WTC11 (cell line): ENCODE measurements at regions not wholly inside any gene's neighbourhood (a gene's known extent, or its start where the extent isn't known, plus 50 kb on each side); places are given as distances from the start of the nearest gene placed in this dataset.

Source experiments
- ATAC-seq: fragments of 200-7000 bp; cut with Tn5 transposase; 2 replicates; pipeline ENCODE4 v1.10.0; 2021; ENCODE audit warnings: mild to moderate bottlenecking, moderate library complexity
- CTCF ChIA-PET: fragments of 300-600 bp; sonication (Branson Sonifier 250); formaldehyde crosslinking; loops from one replicate; lab custom pipeline; 2021; ENCODE audit warnings: antibody characterized with exemption; lab: Charles Lee
- POLR2A ChIA-PET: fragments of 350-600 bp; sonication (Branson Sonifier 250); formaldehyde crosslinking; loops from one replicate; lab custom pipeline; 2021; ENCODE audit warnings: antibody characterized with exemption; lab: Charles Lee
- DNase-seq: peaks from one replicate; pipeline ENCODE4 v3.0.0; 2021; ENCODE audit warnings: low spot score
- H3K27ac Mint-ChIP-seq: 2 replicates; pipeline ENCODE4 v1.8.0; 2021; ENCODE audit warnings: mixed read lengths
- H3K27me3 Mint-ChIP-seq: 2 replicates; pipeline ENCODE4 v1.8.0; 2021; ENCODE audit warnings: low read depth, mild to moderate bottlenecking, moderate library complexity, mixed read lengths
- H3K36me3 Mint-ChIP-seq: 2 replicates; pipeline ENCODE4 v1.8.0; 2021; ENCODE audit warnings: mixed read lengths
- H3K4me1 Mint-ChIP-seq: 2 replicates; pipeline ENCODE4 v1.8.0; 2022; ENCODE audit warnings: mixed read lengths
- H3K4me3 Mint-ChIP-seq: 2 replicates; pipeline ENCODE4 v1.8.0; 2021; ENCODE audit warnings: mild to moderate bottlenecking, moderate library complexity, mixed read lengths
- H3K9me3 Mint-ChIP-seq: 2 replicates; pipeline ENCODE4 v1.8.0; 2021; ENCODE audit warnings: mixed read lengths
- EMX1 ChIP-seq: fragments of 250-450 bp; sonication (Bioruptor Pico); IDR thresholded peaks from 2 replicates; pipeline ENCODE4 v1.8.0; 2021; ENCODE audit warnings: mild to moderate bottlenecking
- ESRRA ChIP-seq: sonication (generic); formaldehyde crosslinking; IDR thresholded peaks from 2 replicates; pipeline ENCODE4 v1.8.1; 2022; ENCODE audit warnings: mild to moderate bottlenecking, missing genetic modification reagents, borderline replicate concordance
- GRHL2 ChIP-seq: fragments of 250-450 bp; sonication (Bioruptor Pico); IDR thresholded peaks from 2 replicates; pipeline ENCODE4 v1.8.0; 2022; ENCODE audit warnings: mild to moderate bottlenecking, moderate library complexity; ENCODE audit not compliant: insufficient replicate concordance, severe bottlenecking
- KAT7 ChIP-seq: sonication (generic); formaldehyde crosslinking; IDR thresholded peaks from 2 replicates; pipeline ENCODE4 v1.8.1; 2023; ENCODE audit warnings: missing genetic modification reagents, mild to moderate bottlenecking, borderline replicate concordance
- NFYB ChIP-seq: sonication (generic); formaldehyde crosslinking; conservative IDR thresholded peaks from 2 replicates; pipeline ENCODE4 v1.8.0; 2022; ENCODE audit warnings: low read depth, missing genetic modification reagents
- NR2C2 ChIP-seq: sonication (generic); formaldehyde crosslinking; IDR thresholded peaks from 2 replicates; pipeline ENCODE4 v1.8.0; 2022; ENCODE audit warnings: mild to moderate bottlenecking, missing genetic modification reagents
- PRRX2 ChIP-seq: fragments of 250-450 bp; sonication (Bioruptor Pico); IDR thresholded peaks from 2 replicates; pipeline ENCODE4 v1.8.0; 2021; ENCODE audit warnings: mild to moderate bottlenecking
- SMAD4 ChIP-seq: sonication (generic); formaldehyde crosslinking; IDR thresholded peaks from 2 replicates; pipeline ENCODE4 v1.8.0; 2022; ENCODE audit warnings: mild to moderate bottlenecking, missing genetic modification reagents
- SP1 ChIP-seq: sonication (generic); formaldehyde crosslinking; conservative IDR thresholded peaks from 2 replicates; pipeline ENCODE4 v1.8.1; 2022; ENCODE audit warnings: missing genetic modification reagents
- TCF7 ChIP-seq: sonication (generic); formaldehyde crosslinking; IDR thresholded peaks from 2 replicates; pipeline ENCODE4 v1.8.0; 2022; ENCODE audit warnings: mild to moderate bottlenecking, low read depth, missing genetic modification reagents, moderate library complexity
- TP53 ChIP-seq: sonication (generic); formaldehyde crosslinking; IDR thresholded peaks from 2 replicates; pipeline ENCODE4 v1.8.1; 2023; ENCODE audit warnings: mild to moderate bottlenecking, missing genetic modification reagents
- ZNF219 ChIP-seq: sonication (generic); formaldehyde crosslinking; IDR thresholded peaks from 2 replicates; pipeline ENCODE4 v1.8.0; 2023; ENCODE audit warnings: missing genetic modification reagents, mild to moderate bottlenecking, borderline replicate concordance
- TF ChIP-seq, protein P1 (sequence below): sonication (generic); formaldehyde crosslinking; IDR thresholded peaks from 2 replicates; pipeline ENCODE4 v1.8.1; 2023; ENCODE audit warnings: mild to moderate bottlenecking, missing genetic modification reagents, borderline replicate concordance
- TF ChIP-seq, protein P2 (sequence below): sonication (generic); formaldehyde crosslinking; conservative IDR thresholded peaks from 2 replicates; pipeline ENCODE4 v1.8.1; 2022; ENCODE audit warnings: mild to moderate bottlenecking, missing genetic modification reagents
- TF ChIP-seq, protein P3 (sequence below): sonication (generic); formaldehyde crosslinking; IDR thresholded peaks from 2 replicates; pipeline ENCODE4 v1.8.0; 2022; ENCODE audit warnings: mild to moderate bottlenecking, missing genetic modification reagents
- TF ChIP-seq, protein P4 (sequence below): fragments of 250-450 bp; sonication (Bioruptor Pico); IDR thresholded peaks from 2 replicates; pipeline ENCODE4 v1.9.0; 2021; ENCODE audit warnings: moderate library complexity, mild to moderate bottlenecking, inconsistent platforms, borderline replicate concordance
- TF ChIP-seq, protein P5 (sequence below): fragments of 250-450 bp; sonication (Bioruptor Pico); IDR thresholded peaks from 2 replicates; pipeline ENCODE4 v1.8.0; 2021; ENCODE audit warnings: mild to moderate bottlenecking
- TF ChIP-seq, protein P6 (sequence below): sonication (generic); formaldehyde crosslinking; IDR thresholded peaks from 2 replicates; pipeline ENCODE4 v1.8.1; 2023; ENCODE audit warnings: mild to moderate bottlenecking, missing genetic modification reagents
- TF ChIP-seq, protein P7 (sequence below): sonication (generic); formaldehyde crosslinking; IDR thresholded peaks from 2 replicates; pipeline ENCODE4 v1.8.1; 2022; ENCODE audit warnings: mild to moderate bottlenecking, missing genetic modification reagents, moderate library complexity, borderline replicate concordance
- TF ChIP-seq, protein P8 (sequence below): sonication (generic); formaldehyde crosslinking; IDR thresholded peaks from 2 replicates; pipeline ENCODE4 v1.8.0; 2023; ENCODE audit warnings: missing genetic modification reagents, mild to moderate bottlenecking, borderline replicate concordance

DNA sequence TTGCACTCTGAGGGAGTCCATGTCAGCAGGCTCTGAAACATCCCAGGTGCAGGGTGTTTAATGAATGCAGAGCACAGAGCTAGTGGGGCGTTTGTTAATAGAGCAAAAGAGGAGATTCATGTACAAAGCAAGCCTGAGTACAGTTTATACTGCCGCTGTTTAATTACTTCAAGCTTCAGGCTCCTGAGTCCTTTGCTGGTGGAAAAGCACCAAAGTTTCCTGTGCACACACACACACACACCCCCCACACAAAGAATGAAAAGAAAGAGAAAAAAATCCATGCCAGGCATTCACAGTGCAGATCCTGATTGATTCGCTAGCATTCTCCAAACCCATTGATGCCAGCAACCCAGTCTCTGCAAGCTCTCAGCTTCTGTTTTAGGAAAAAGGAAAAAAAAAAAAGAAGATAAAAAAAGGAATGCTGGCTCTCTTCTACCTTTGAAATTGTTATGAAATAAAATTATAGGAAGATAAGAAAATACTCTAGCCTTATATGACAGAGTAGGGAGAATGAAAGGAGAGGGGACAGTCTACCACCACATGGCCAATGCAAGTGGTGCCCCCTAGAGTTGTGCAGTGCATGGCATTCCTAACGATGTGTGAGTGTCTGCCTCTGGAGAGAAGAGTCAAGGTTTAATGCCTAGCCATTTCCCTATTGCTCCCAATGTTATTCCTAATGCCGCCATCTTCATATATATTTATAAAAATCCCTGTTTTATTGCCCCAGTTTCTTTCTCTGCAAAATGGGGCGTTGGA is 216.5 kb downstream of the TMEM114 start:
- no peak overlapping the region for H3K4me3 Mint-ChIP-seq
- CTCF ChIA-PET, result interaction anchor here (0.6 kb wide), 1 partner anchor 21 kb away, joined by 3 read pairs; no protein-coding TSS in a partner anchor
- no peaks in the 10 kb centered on the region for H3K4me1 Mint-ChIP-seq
- H3K27me3 Mint-ChIP-seq, result peaks cover 11% of the 10 kb centered on the region
- no peak for TF ChIP-seq PRRX2 (CRISPR knock-in tag)
- TF ChIP-seq NFYB (CRISPR knock-in tag), result no peak
- TF ChIP-seq TP53 (CRISPR knock-in tag), result no peak
- TF ChIP-seq, protein P1, sequence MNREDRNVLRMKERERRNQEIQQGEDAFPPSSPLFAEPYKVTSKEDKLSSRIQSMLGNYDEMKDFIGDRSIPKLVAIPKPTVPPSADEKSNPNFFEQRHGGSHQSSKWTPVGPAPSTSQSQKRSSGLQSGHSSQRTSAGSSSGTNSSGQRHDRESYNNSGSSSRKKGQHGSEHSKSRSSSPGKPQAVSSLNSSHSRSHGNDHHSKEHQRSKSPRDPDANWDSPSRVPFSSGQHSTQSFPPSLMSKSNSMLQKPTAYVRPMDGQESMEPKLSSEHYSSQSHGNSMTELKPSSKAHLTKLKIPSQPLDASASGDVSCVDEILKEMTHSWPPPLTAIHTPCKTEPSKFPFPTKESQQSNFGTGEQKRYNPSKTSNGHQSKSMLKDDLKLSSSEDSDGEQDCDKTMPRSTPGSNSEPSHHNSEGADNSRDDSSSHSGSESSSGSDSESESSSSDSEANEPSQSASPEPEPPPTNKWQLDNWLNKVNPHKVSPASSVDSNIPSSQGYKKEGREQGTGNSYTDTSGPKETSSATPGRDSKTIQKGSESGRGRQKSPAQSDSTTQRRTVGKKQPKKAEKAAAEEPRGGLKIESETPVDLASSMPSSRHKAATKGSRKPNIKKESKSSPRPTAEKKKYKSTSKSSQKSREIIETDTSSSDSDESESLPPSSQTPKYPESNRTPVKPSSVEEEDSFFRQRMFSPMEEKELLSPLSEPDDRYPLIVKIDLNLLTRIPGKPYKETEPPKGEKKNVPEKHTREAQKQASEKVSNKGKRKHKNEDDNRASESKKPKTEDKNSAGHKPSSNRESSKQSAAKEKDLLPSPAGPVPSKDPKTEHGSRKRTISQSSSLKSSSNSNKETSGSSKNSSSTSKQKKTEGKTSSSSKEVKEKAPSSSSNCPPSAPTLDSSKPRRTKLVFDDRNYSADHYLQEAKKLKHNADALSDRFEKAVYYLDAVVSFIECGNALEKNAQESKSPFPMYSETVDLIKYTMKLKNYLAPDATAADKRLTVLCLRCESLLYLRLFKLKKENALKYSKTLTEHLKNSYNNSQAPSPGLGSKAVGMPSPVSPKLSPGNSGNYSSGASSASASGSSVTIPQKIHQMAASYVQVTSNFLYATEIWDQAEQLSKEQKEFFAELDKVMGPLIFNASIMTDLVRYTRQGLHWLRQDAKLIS, result no peak
- TF ChIP-seq, protein P2, sequence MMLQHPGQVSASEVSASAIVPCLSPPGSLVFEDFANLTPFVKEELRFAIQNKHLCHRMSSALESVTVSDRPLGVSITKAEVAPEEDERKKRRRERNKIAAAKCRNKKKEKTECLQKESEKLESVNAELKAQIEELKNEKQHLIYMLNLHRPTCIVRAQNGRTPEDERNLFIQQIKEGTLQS (CRISPR knock-in tag), result no peak
- TF ChIP-seq, protein P3, sequence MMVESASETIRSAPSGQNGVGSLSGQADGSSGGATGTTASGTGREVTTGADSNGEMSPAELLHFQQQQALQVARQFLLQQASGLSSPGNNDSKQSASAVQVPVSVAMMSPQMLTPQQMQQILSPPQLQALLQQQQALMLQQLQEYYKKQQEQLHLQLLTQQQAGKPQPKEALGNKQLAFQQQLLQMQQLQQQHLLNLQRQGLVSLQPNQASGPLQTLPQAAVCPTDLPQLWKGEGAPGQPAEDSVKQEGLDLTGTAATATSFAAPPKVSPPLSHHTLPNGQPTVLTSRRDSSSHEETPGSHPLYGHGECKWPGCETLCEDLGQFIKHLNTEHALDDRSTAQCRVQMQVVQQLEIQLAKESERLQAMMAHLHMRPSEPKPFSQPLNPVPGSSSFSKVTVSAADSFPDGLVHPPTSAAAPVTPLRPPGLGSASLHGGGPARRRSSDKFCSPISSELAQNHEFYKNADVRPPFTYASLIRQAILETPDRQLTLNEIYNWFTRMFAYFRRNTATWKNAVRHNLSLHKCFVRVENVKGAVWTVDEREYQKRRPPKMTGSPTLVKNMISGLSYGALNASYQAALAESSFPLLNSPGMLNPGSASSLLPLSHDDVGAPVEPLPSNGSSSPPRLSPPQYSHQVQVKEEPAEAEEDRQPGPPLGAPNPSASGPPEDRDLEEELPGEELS, result no peak
- TF ChIP-seq, protein P4, sequence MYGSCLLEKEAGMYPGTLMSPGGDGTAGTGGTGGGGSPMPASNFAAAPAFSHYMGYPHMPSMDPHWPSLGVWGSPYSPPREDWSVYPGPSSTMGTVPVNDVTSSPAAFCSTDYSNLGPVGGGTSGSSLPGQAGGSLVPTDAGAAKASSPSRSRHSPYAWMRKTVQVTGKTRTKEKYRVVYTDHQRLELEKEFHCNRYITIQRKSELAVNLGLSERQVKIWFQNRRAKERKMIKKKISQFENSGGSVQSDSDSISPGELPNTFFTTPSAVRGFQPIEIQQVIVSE (CRISPR knock-in tag), result no peak
- TF ChIP-seq, protein P5, sequence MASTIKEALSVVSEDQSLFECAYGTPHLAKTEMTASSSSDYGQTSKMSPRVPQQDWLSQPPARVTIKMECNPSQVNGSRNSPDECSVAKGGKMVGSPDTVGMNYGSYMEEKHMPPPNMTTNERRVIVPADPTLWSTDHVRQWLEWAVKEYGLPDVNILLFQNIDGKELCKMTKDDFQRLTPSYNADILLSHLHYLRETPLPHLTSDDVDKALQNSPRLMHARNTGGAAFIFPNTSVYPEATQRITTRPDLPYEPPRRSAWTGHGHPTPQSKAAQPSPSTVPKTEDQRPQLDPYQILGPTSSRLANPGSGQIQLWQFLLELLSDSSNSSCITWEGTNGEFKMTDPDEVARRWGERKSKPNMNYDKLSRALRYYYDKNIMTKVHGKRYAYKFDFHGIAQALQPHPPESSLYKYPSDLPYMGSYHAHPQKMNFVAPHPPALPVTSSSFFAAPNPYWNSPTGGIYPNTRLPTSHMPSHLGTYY (CRISPR knock-in tag), result no peak
- no peak for TF ChIP-seq TCF7 (CRISPR knock-in tag)
- TF ChIP-seq, protein P6, sequence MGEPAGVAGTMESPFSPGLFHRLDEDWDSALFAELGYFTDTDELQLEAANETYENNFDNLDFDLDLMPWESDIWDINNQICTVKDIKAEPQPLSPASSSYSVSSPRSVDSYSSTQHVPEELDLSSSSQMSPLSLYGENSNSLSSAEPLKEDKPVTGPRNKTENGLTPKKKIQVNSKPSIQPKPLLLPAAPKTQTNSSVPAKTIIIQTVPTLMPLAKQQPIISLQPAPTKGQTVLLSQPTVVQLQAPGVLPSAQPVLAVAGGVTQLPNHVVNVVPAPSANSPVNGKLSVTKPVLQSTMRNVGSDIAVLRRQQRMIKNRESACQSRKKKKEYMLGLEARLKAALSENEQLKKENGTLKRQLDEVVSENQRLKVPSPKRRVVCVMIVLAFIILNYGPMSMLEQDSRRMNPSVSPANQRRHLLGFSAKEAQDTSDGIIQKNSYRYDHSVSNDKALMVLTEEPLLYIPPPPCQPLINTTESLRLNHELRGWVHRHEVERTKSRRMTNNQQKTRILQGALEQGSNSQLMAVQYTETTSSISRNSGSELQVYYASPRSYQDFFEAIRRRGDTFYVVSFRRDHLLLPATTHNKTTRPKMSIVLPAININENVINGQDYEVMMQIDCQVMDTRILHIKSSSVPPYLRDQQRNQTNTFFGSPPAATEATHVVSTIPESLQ, result no peak
- TF ChIP-seq GRHL2 (CRISPR knock-in tag), result no peak
- TF ChIP-seq KAT7 (CRISPR knock-in tag), result no peak
- no peak for TF ChIP-seq NR2C2 (CRISPR knock-in tag)
- no peak for TF ChIP-seq ZNF219 (CRISPR knock-in tag)
- TF ChIP-seq EMX1, result no peak
- TF ChIP-seq ESRRA (CRISPR knock-in tag), result no peak
- no peak for TF ChIP-seq SMAD4 (CRISPR knock-in tag)
- TF ChIP-seq, protein P7, sequence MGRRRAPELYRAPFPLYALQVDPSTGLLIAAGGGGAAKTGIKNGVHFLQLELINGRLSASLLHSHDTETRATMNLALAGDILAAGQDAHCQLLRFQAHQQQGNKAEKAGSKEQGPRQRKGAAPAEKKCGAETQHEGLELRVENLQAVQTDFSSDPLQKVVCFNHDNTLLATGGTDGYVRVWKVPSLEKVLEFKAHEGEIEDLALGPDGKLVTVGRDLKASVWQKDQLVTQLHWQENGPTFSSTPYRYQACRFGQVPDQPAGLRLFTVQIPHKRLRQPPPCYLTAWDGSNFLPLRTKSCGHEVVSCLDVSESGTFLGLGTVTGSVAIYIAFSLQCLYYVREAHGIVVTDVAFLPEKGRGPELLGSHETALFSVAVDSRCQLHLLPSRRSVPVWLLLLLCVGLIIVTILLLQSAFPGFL (CRISPR knock-in tag), result no peak
- TF ChIP-seq SP1 (CRISPR knock-in tag), result no peak
- TF ChIP-seq, protein P8, sequence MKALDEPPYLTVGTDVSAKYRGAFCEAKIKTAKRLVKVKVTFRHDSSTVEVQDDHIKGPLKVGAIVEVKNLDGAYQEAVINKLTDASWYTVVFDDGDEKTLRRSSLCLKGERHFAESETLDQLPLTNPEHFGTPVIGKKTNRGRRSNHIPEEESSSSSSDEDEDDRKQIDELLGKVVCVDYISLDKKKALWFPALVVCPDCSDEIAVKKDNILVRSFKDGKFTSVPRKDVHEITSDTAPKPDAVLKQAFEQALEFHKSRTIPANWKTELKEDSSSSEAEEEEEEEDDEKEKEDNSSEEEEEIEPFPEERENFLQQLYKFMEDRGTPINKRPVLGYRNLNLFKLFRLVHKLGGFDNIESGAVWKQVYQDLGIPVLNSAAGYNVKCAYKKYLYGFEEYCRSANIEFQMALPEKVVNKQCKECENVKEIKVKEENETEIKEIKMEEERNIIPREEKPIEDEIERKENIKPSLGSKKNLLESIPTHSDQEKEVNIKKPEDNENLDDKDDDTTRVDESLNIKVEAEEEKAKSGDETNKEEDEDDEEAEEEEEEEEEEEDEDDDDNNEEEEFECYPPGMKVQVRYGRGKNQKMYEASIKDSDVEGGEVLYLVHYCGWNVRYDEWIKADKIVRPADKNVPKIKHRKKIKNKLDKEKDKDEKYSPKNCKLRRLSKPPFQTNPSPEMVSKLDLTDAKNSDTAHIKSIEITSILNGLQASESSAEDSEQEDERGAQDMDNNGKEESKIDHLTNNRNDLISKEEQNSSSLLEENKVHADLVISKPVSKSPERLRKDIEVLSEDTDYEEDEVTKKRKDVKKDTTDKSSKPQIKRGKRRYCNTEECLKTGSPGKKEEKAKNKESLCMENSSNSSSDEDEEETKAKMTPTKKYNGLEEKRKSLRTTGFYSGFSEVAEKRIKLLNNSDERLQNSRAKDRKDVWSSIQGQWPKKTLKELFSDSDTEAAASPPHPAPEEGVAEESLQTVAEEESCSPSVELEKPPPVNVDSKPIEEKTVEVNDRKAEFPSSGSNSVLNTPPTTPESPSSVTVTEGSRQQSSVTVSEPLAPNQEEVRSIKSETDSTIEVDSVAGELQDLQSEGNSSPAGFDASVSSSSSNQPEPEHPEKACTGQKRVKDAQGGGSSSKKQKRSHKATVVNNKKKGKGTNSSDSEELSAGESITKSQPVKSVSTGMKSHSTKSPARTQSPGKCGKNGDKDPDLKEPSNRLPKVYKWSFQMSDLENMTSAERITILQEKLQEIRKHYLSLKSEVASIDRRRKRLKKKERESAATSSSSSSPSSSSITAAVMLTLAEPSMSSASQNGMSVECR (CRISPR knock-in tag), result no peak
- H3K9me3 Mint-ChIP-seq, result peaks cover 86% of the 10 kb centered on the region
- DNase-seq (no peak), ATAC-seq (no peak)
- POLR2A ChIA-PET, result no interaction called here
- no peak overlapping the region for H3K27ac Mint-ChIP-seq
- H3K36me3 Mint-ChIP-seq, result peaks cover 76% of the 10 kb centered on the region
